Spleen (tissue), 11 donors: ENCODE measurements at regions not wholly inside any gene's neighbourhood (a gene's known extent, or its start where the extent isn't known, plus 50 kb on each side); places are given as distances from the start of the nearest gene placed in this dataset.

ENCODE experiments used
- DNase-seq: peaks from one replicate; pipeline ENCODE4 v3.0.0-alpha.2; 2020
- H3K27ac ChIP-seq, 8 donors: fragments of 200-600 bp; sonication (generic) in 7 of 8; 1 replicate in 4 of 8; 2 replicates in 4 of 8; pipeline versions ENCODE4 v1.5.0 to v1.8.0; 2016 to 2021; ENCODE audit warnings: inconsistent platforms in 4 of 8, mild to moderate bottlenecking in 4 of 8, moderate library complexity in 1 of 8
- H3K27me3 ChIP-seq, 7 donors: fragments of 200-600 bp; sonication (generic) in 6 of 7; replicated peaks in 1 of 7; 1 replicate in 4 of 7; 2 replicates in 3 of 7; pipeline versions ENCODE4 v1.5.0 to v1.8.0; 2016 to 2021; ENCODE audit warnings: inconsistent platforms in 3 of 7, mild to moderate bottlenecking in 1 of 7
- H3K36me3 ChIP-seq, 6 donors: fragments of 200-600 bp; sonication (generic) in 5 of 6; 1 replicate in 4 of 6; 2 replicates in 2 of 6; pipeline versions ENCODE4 v1.5.0 to v1.8.0; 2016 to 2021; ENCODE audit warnings: inconsistent platforms in 2 of 6
- H3K4me1 ChIP-seq, 6 donors: fragments of 200-600 bp; sonication (generic) in 5 of 6; 1 replicate in 3 of 6; 2 replicates in 3 of 6; pipeline versions ENCODE4 v1.5.0 to v1.8.0; 2016 to 2021; ENCODE audit warnings: inconsistent platforms in 3 of 6
- H3K4me3 ChIP-seq, 8 donors: fragments of 200-600 bp; sonication (generic) in 7 of 8; 1 replicate in 4 of 8; 2 replicates in 4 of 8; pipeline versions ENCODE4 v1.5.0 to v1.8.0; 2016 to 2021; ENCODE audit warnings: inconsistent platforms in 4 of 8, mild to moderate bottlenecking in 4 of 8, moderate library complexity in 2 of 8
- H3K9me3 ChIP-seq, 8 donors: fragments of 200-600 bp; sonication (generic) in 7 of 8; 1 replicate in 4 of 8; 2 replicates in 4 of 8; pipeline versions ENCODE4 v1.5.0 to v1.8.0; 2016 to 2021; ENCODE audit warnings: inconsistent platforms in 4 of 8
- CTCF ChIP-seq, 11 experiments: fragments of 200-600 bp in 7 of 11; fragments of 450-650 bp in 4 of 11; sonication (generic) in 4 of 11; IDR thresholded peaks in 8 of 11; conservative IDR thresholded peaks in 3 of 11; 1 replicate in 7 of 11; 2 replicates in 4 of 11; pipeline versions ENCODE4 v1.4.0 to v1.8.0; 2016 to 2021; ENCODE audit warnings: antibody characterized with exemption in 11 of 11, inconsistent platforms in 4 of 11, mild to moderate bottlenecking in 1 of 11
- POLR2A ChIP-seq, 3 donors: fragments of 450-650 bp; IDR thresholded peaks; one replicate each; pipeline ENCODE4 v1.5.1; 2017; ENCODE audit warnings: antibody characterized with exemption in 3 of 3, mild to moderate bottlenecking in 1 of 3
- POLR2AphosphoS5 ChIP-seq, 3 donors: sonication (generic); formaldehyde crosslinking; IDR thresholded peaks; one replicate each; pipeline ENCODE4 v1.5.1; 2017; ENCODE audit warnings: antibody characterized with exemption in 3 of 3
- WGBS, 5 donors: extraction: QIAGEN DNeasy Blood & Tissue Kit in 3 of 5; methylation state at CpG; one replicate each; pipeline versions ENCODE4 v1.1.5 to v1.1.7; 2013 to 2018; 5-methylcytosine and 5-hydroxymethylcytosine counted together
- intact Hi-C: fragments of 100-400 bp; cut with DNase I; formaldehyde crosslinking; loops from one replicate; pipeline ENCODE4 v1.15.0; 2023; ENCODE audit warnings: low total_unique reads
- donor health status: healthy with polysubstance abuse.
- donor health status: DM: no; HTN: no; CAD: no; lungs with moderate emphysema.
- donor health status: DM: no; HTN: no; CAD: no.
- donor health status: Bipolar disorder and iron deficiency.
- donor health status: healthy.
- donor health status: DM: no; HTN: no; CAD: no.
- donor health status: DM: yes; HTN: yes; CAD: no.

- TF ChIP-seq POLR2A (IDR thresholded peaks at IDR 0.05) (no peak), POLR2AphosphoS5 (IDR thresholded peaks at IDR 0.05) (no peak), CTCF (IDR thresholded peaks at IDR 0.05 in 8 of 11, conservative IDR thresholded peaks at IDR 0.05 in 3 of 11) (no peak)
- intact Hi-C loops: no loop called here
- 21 to 44% (median 37%) methylated on average over 2 of the region's 2 CpGs for WGBS, 5 donors
Observed at GRCh38 chr11:25597696-25598095, 734.2 kb upstream of the ANO3 start.

GRCh38 chr11:25602149-25602548, 729.8 kb upstream of the ANO3 start:
- intact Hi-C loops: no loop called here
- no peaks in the 10 kb centered on the region for H3K36me3 ChIP-seq
- no peak overlapping the region for H3K27ac ChIP-seq
- DNase-seq: no peak
- TF ChIP-seq POLR2AphosphoS5 (IDR thresholded peaks at IDR 0.05) (no peak), POLR2A (IDR thresholded peaks at IDR 0.05) (no peak), CTCF (IDR thresholded peaks at IDR 0.05 in 8 of 11, conservative IDR thresholded peaks at IDR 0.05 in 3 of 11) (no peak)
- no peaks in the 10 kb centered on the region for H3K27me3 ChIP-seq
- H3K9me3 ChIP-seq: peaks cover 0 to 18% (median 5%) of the 10 kb centered on the region in 8 donors
- H3K4me1 ChIP-seq: no peaks in the 10 kb centered on the region
- 78 to 89% (median 87%) methylated on average over 2 of the region's 2 CpGs for WGBS, 5 donors
- no peak overlapping the region for H3K4me3 ChIP-seq

More at GRCh38 chr11:25597696-25598095, 734.2 kb upstream of the ANO3 start:
- no peak for DNase-seq
- Histone ChIP-seq H3K27me3 (no peaks in the 10 kb centered on the region), H3K9me3 (peaks cover 0 to 7% (median 0%) of the 10 kb centered on the region in 8 donors), H3K36me3 (no peaks in the 10 kb centered on the region), H3K27ac (no peak overlapping the region), H3K4me3 (no peak overlapping the region), H3K4me1 (no peaks in the 10 kb centered on the region)

- WGBS, 5 donors: 93 to 98% (median 95%) methylated on average over 2 of the region's 2 CpGs
- H3K4me3 ChIP-seq: no peak overlapping the region
- no peak overlapping the region for H3K27ac ChIP-seq
- intact Hi-C loops: no loop called here
- TF ChIP-seq POLR2A (IDR thresholded peaks at IDR 0.05) (no peak), POLR2AphosphoS5 (IDR thresholded peaks at IDR 0.05) (no peak), CTCF (IDR thresholded peaks at IDR 0.05 in 8 of 11, conservative IDR thresholded peaks at IDR 0.05 in 3 of 11) (no peak)
- no peaks in the 10 kb centered on the region for H3K4me1 ChIP-seq
- DNase-seq: no peak
- no peaks in the 10 kb centered on the region for H3K36me3 ChIP-seq
- H3K9me3 ChIP-seq: peaks cover 0 to 26% (median 7%) of the 10 kb centered on the region in 8 donors
- no peaks in the 10 kb centered on the region for H3K27me3 ChIP-seq
Observed at GRCh38 chr11:25602959-25603358, 729.0 kb upstream of the ANO3 start.

- H3K27ac ChIP-seq: no peak overlapping the region
- no peak overlapping the region for H3K4me3 ChIP-seq
- DNase-seq: no peak
- no peak for TF ChIP-seq CTCF (IDR thresholded peaks at IDR 0.05 in 8 of 11, conservative IDR thresholded peaks at IDR 0.05 in 3 of 11)
- TF ChIP-seq POLR2AphosphoS5 (IDR thresholded peaks at IDR 0.05): no peak
- TF ChIP-seq POLR2A (IDR thresholded peaks at IDR 0.05): no peak
- peaks cover 0 to 40% (median 18%) of the 10 kb centered on the region in 8 donors for H3K9me3 ChIP-seq
- no peaks in the 10 kb centered on the region for H3K36me3 ChIP-seq
- intact Hi-C loops: no loop called here
- H3K27me3 ChIP-seq: no peaks in the 10 kb centered on the region
- WGBS, 5 donors: 53 to 91% (median 85%) methylated on average over 2 to 3 of the region's 3 CpGs
- no peaks in the 10 kb centered on the region for H3K4me1 ChIP-seq
Observed at GRCh38 chr11:25612806-25613205, 719.1 kb upstream of the ANO3 start.
